Transverse colon (tissue), 3 donors: ENCODE measurements at regions not wholly inside any gene's neighbourhood (a gene's known extent, or its start where the extent isn't known, plus 50 kb on each side); places are given as distances from the start of the nearest gene placed in this dataset.

Experiments
- POLR2A ChIP-seq: fragments of 450-650 bp; IDR thresholded peaks from one replicate; pipeline ENCODE4 v1.6.1; 2016; ENCODE audit warnings: antibody characterized with exemption, mild to moderate bottlenecking, moderate library complexity
- TF ChIP-seq, protein P1 (sequence below), 5 experiments: fragments of 200-600 bp in 3 of 5; fragments of 450-650 bp in 2 of 5; sonication (generic) in 3 of 5; IDR thresholded peaks; 1 replicate in 2 of 5; 2 replicates in 3 of 5; pipeline ENCODE4 v1.5.1; 2016 to 2017; ENCODE audit warnings: antibody characterized with exemption in 5 of 5, inconsistent platforms in 3 of 5, mild to moderate bottlenecking in 2 of 5, moderate library complexity in 1 of 5

DNA sequence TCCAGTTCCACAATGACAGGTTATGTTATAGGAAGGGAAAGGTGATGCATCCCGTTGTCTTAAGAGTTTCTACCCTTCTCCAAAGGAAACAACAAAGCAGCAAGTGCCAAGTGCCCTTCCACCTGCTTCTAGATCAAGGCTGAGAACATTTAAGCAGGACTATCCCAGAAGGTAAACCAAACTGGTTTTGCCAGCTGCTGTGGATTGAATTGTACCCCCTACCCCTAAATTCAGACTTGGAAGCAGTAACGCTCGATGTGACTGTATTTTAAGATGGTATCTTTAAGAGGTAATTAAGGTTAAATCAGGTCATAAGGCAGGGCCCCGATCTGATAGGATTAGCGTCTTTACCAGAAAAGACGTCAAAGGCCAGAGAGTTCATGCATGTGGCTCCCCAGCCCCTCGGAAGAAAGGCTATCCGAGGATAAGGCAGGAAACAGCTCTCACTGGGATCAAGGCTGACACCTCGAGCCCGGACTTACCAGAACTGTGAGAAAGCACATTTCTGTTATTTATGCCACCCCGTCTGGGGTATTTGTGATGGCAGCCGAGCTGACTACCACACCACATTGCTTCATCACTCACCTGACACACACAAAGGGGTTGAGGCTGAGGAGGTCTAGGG is 179.1 kb upstream of the RAI14 start:
- TF ChIP-seq, protein P1, sequence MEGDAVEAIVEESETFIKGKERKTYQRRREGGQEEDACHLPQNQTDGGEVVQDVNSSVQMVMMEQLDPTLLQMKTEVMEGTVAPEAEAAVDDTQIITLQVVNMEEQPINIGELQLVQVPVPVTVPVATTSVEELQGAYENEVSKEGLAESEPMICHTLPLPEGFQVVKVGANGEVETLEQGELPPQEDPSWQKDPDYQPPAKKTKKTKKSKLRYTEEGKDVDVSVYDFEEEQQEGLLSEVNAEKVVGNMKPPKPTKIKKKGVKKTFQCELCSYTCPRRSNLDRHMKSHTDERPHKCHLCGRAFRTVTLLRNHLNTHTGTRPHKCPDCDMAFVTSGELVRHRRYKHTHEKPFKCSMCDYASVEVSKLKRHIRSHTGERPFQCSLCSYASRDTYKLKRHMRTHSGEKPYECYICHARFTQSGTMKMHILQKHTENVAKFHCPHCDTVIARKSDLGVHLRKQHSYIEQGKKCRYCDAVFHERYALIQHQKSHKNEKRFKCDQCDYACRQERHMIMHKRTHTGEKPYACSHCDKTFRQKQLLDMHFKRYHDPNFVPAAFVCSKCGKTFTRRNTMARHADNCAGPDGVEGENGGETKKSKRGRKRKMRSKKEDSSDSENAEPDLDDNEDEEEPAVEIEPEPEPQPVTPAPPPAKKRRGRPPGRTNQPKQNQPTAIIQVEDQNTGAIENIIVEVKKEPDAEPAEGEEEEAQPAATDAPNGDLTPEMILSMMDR (IDR thresholded peaks at IDR 0.05), result no peak
- TF ChIP-seq POLR2A, result no peak
